ENCODE measurements at regions not wholly inside any gene's neighbourhood (a gene's known extent, or its start where the extent isn't known, plus 50 kb on each side); places are given as distances from the start of the nearest gene placed in this dataset.
"Not testable (repeated sequence)": the region's sequence is repeated elsewhere in the genome, so short reads cannot be mapped to it uniquely, and the experiment has no call there.

DNA sequence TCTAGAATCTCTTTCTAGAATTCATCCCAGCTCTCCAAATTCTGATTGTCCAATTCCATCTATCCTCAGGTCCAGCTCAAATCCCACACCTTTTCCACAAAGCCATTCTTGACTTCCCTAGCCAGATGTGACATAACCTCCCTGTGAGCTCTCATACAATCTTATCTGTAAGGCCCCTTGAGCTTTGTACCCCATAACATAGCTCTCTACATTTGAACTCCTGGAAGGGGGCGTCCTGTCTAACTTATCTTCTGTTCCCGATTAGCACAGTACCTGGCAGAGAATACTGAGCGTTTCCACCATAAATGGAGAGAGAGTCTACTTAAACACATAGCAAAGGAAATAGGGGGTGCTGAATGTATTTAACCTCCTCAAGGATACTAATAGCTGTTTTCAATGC, 251.6 kb upstream of the RGMB start:
- H3K4me3 ChIP-seq (ENCODE audit: low read length) = no peak overlapping the region
- TF ChIP-seq ZNF274 (IDR thresholded peaks at IDR 0.05; ENCODE audit: low read depth, low read length) = no peak

DNA sequence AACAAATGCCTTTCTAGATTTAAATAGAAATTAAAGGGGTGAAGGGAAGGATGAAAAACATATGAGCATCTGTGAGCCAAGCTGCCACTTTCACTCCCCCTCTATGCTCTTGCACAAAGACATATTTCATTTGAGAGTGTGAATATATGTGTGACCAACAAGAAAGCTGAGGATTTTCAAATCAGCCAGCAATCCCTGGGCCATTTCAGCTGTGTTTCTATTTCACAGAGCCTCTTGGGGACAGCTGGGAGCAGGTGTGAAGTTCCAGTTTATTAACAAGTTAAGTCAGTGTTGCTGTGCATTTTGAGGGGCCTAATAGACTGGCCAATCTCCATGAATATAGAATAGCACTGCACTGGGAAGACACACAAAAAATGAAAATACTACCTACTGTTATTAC, 248.7 kb upstream of the RGMB start:
- no peak for TF ChIP-seq ZNF274 (IDR thresholded peaks at IDR 0.05; ENCODE audit: low read depth, low read length)
- no peak overlapping the region for H3K4me3 ChIP-seq (ENCODE audit: low read length)

DNA sequence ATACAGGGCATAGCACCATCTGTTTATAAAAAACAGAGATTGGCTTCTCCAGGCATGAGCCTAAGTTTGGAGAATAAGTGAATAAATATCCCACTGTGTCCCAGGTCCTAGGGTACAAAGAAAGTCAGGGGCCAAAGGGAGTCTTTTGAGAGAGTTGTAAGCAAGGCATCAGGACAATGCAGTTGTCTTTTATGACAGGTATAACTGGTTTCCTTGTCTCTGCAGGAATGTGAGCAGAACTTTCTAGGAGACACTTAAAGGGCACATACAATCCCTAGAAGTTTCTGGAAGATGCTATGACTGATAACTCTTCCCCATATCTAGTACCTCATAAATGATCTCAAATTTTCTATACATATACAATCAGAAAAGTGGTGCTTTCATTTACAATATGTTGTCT, 245.6 kb upstream of the RGMB start:
- TF ChIP-seq ZNF274 (IDR thresholded peaks at IDR 0.05; ENCODE audit: low read depth, low read length) = no peak
- H3K4me3 ChIP-seq (ENCODE audit: low read length) = no peak overlapping the region

DNA sequence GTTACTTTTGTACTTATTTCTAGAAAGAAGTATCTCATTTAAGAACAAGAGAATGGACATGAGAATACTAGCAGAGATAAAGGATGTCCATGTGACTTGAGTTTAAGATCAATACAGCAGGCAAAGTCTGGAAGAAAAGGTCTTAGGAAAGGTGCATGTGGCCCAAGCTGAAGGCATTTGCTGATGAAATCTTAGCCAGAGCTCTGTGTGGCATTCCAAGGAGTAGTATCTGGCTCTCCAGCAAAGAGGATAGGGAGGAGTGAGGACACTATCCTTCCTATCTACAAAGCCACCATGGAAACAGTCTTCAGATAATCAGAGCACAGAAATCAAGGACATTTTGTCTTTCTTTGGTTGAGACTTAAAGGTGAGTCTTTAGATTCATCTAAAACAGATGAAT, 244.1 kb upstream of the RGMB start:
- no peak for TF ChIP-seq ZNF274 (IDR thresholded peaks at IDR 0.05; ENCODE audit: low read depth, low read length)
- no peak overlapping the region for H3K4me3 ChIP-seq (ENCODE audit: low read length)

DNA sequence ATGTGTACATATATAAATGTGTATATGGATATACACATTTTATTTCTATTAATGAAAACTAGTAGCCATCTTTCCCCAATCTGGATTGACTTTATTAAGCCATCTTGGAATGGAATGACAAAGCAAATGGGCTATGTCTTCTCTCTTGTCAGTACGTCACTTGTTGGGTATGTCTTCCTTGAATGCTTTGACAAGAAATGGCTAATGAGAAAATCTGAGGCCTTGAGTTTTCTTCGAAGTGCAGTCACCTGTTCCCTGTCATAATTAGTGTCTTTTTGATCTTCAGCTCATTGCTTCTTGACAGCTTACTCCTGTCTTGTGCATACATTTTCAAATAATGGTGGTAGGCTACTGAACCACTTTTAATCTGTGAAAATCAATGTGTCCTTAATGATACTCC, 243.2 kb upstream of the RGMB start:
- no peak overlapping the region for H3K4me3 ChIP-seq (ENCODE audit: low read length)
- TF ChIP-seq ZNF274 (IDR thresholded peaks at IDR 0.05; ENCODE audit: low read depth, low read length) = no peak

DNA sequence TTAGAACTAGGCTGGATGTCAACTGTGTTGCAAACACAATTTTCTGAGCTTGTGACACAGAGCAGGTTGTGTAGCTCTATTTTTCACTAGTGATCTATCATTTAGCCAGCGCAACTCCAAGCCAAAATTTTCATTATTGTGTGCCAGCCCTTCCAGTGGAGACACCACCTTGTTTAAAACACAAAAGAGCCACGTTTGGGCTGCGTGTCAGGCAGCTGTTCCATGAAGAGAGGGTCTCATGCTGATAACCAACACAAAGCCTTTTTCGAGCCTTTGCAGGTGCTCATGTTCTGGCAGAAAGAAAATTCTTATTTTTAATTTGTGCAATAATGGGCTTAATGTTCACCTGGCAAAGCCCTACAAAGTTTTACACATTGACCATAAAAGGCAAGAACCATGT, 237.6 kb upstream of the RGMB start:
- TF ChIP-seq ZNF274 (IDR thresholded peaks at IDR 0.05; ENCODE audit: low read depth, low read length) = no peak
- H3K4me3 ChIP-seq (ENCODE audit: low read length) = no peak overlapping the region

DNA sequence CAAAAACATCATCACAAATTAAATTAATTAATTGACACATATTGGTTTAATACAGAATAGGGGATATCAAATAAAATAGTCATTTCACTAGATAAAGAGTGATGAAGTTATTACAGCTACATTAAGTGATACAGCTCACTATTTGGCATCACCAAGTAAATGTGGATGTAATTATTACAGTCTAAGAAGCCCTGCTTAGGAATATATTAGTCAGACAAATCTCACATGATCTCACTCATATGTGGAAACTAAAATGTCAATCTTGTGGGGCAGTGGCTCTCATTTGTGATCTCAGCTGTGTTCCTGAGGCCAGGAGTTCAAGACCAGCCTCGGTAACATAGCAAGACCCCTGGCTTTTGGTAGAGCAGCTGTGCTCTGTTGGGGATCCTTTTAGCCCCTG, 233.4 kb upstream of the RGMB start:
- H3K4me3 ChIP-seq (ENCODE audit: low read length) = no peak overlapping the region
- no peak for TF ChIP-seq ZNF274 (IDR thresholded peaks at IDR 0.05; ENCODE audit: low read depth, low read length)

DNA sequence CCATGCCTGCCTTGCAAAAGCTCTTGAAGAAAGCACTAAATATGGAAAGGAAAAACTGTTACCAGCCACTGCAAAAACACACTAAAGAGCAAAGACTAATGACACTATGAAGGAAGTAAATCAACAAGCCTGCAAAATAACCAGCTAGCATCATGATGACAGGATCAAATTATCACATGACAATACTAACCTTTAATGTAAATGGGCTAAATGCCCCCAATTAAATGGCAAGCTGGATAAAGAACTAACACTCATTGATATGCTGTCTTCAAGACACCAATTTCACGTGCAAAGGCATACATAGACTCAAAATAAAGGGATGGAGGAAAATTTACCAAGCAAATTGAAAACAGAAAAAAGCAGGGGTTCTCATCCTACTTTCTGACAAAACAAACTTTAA, 231.8 kb upstream of the RGMB start:
- H3K4me3 ChIP-seq (ENCODE audit: low read length) = no peak overlapping the region
- TF ChIP-seq ZNF274 (IDR thresholded peaks at IDR 0.05; ENCODE audit: low read depth, low read length) = no peak

DNA sequence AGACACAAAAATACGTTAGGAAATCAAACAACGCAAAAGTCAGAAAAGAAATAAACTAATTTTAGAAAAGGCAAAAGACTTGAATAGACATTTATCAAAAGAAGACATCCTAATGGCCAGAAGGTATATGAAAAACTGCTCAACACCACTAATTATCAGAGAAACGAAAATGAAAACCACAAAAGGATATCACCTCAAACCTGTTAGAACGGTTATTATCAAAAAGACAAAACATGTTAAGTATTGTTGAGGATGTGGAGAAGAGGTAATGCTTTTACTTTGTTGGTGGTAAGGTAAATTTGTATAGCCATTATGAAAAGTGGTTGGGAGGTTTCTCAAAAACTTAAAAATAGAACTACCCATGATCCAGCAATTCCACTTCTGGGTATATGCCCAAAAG, 230.0 kb upstream of the RGMB start:
- TF ChIP-seq ZNF274 (IDR thresholded peaks at IDR 0.05; ENCODE audit: low read depth, low read length) = no peak
- no peak overlapping the region for H3K4me3 ChIP-seq (ENCODE audit: low read length)

DNA sequence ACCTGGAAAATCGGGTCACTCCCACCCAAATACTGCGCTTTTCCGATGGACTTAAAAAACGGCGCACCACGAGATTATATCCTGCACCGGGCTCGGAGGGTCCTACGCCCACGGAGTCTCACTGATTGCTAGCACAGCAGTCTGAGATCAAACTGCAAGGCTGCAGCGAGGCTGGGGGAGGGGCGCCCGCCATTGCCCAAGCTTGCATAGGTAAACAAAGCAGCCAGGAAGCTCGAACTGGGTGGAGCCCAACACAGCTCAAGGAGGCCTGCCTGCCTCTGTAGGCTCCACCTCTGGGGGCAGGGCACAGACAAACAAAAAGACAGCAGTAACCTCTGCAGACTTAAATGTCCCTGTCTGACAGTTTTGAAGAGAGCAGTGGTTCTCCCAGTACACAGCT, 226.5 kb upstream of the RGMB start:
- not testable (repeated sequence) for H3K4me3 ChIP-seq (ENCODE audit: low read length)

DNA sequence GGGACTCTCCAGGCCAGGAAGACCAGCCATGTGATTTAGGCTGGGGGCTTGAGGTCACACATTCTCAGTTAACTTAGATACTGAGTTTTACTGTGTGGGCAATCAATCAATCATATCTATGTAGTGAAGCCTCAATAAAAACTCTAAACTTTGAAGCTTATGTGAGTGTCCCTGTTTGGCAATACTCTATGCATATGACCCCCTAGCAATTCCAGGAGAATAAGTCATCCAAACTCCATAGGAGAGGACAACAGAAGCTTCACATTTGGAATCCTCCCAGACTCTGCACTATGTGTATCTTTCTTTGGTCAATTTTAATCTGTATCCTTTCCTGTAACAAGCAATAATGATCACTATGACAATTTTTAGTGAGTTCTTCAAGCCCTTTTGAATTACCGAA, 216.8 kb upstream of the RGMB start:
- H3K4me3 ChIP-seq (ENCODE audit: low read length) = no peak overlapping the region
- TF ChIP-seq ZNF274 (IDR thresholded peaks at IDR 0.05; ENCODE audit: low read depth, low read length) = no peak

DNA sequence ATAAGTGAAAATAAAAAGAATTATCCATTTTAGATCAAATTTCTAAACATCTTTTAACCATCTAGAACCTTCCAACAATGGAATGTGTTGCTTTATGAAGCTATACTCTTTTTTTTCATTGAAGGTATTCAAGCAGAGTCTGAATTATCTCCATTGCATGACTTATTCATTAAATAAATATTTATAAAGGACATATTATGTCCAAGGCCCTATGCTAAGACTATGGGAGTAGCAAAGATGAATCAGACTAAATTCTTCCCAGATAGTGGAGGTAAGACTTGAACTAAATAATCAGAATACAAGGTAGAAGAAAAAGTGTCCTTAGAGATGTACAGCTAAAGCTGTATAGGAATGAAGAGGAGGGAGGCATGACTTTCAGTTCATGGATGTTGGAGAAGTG, 215.5 kb upstream of the RGMB start:
- no peak for TF ChIP-seq ZNF274 (IDR thresholded peaks at IDR 0.05; ENCODE audit: low read depth, low read length)
- H3K4me3 ChIP-seq (ENCODE audit: low read length) = no peak overlapping the region

DNA sequence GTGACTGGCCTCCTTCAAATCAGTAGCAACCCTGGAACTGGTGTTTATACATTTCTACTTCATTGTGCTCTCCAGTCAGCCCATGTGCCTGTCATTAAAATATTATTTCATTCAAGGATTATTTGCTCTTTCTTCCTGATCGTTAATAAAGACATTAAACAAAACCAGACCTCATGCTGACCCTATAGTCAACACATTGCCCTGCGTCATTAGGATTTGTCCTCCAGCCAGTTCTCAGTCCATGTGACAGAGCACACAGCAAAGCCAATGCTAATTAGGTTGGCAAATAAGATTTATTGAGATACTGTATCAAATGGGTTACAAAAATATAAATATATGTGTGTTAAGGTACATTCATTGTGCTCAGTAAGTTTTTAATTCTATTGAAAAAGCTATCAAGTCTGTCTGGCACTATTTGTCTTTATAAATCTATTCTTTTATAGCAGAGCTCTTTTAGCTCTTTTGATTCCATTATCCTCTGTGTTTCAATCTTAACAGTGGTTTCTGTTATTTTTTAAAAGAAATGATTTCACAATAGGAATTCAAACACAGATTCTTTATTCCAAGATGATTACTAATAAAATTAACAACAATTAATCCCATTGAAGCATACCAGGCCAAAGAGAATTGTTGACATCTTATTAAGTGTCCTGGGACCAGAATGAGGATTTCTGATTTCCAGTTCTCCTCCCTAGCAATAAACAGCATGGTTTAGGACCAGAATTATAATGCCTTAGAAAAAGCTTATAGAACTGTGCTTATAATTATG, 209.4 kb upstream of the RGMB start:
- no peak overlapping the region for H3K4me3 ChIP-seq (ENCODE audit: low read length)
- TF ChIP-seq ZNF274 (IDR thresholded peaks at IDR 0.05; ENCODE audit: low read depth, low read length) = no peak

DNA sequence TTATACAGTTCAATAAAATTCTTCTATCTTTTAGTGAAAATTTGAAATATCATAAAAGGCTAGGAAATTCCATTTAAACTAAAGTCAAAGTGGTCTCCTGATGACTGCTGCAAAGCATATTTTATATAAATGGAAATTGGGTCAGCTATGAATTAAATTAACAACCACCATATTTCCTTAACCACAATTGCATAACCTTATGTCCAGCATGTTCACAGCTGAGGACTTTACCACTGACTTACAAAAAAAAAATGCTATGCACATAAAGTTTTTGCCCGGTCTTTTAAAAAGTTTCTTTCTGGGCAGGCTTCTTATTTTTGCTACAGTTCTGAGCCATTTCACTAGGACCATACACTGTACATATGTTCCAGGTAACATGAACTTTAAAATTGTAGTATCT, 208.6 kb upstream of the RGMB start:
- H3K4me3 ChIP-seq (ENCODE audit: low read length) = no peak overlapping the region
- no peak for TF ChIP-seq ZNF274 (IDR thresholded peaks at IDR 0.05; ENCODE audit: low read depth, low read length)

DNA sequence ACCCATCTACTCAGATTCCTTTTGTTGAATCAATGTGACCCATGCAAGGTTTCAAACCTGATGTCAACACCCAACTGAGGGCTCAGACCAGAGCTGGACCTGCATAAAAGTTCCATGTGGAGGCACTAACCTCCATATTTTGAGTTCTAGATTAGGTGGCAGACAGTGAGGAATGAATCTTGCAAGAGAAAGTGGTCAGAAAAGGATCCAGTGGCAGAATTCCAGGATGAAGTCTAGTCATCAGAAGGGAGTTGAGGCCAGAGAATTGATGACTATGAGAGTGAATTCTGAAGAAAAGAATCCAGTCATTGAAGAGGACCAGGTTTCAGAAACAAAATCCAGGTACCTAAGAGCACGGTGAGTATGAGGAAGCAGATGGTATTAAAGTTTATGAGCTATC, 205.1 kb upstream of the RGMB start:
- H3K4me3 ChIP-seq (ENCODE audit: low read length) = no peak overlapping the region
- no peak for TF ChIP-seq ZNF274 (IDR thresholded peaks at IDR 0.05; ENCODE audit: low read depth, low read length)

DNA sequence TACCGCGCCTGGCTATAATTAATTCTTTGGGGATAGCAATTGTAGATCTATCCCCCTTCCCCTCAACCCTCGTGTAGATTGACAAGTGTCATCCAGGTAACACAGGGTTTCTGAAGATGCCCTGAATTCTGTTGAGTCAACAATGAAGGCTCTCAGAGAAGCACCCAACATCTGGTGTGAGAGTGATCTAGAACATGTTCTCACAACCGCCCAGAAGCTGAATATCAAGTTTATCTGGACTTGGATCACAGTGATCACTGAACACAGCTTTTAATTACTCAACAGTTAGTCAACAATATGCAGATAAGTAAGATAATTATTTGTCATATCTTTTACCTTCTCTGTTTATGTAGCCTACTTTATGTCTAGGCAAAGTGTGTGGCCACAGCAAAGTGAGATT, 204.2 kb upstream of the RGMB start:
- no peak for TF ChIP-seq ZNF274 (IDR thresholded peaks at IDR 0.05; ENCODE audit: low read depth, low read length)
- H3K4me3 ChIP-seq (ENCODE audit: low read length) = no peak overlapping the region
